ENCODE measurements at regions not wholly inside any gene's neighbourhood (a gene's known extent, or its start where the extent isn't known, plus 50 kb on each side); places are given as distances from the start of the nearest gene placed in this dataset.

DNA sequence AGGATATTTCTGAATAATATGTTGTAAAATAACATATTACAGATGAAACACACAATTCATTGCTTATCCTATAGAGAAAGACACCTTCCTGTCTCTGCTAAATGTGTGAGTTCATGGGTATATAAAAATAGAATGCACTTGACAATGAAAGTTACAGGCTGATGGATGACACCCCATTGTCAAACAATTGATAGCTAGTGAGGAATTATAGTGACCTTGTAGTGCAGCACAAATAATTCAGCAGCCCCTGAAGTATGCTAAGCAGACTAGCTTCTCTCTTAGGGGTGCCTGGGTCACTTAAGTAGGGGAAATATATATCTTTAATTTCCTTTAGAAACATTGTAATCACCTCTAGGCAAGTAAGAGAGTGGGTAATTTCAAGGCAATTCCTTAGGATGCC, 826.2 kb downstream of the CDH8 start:
- TF ChIP-seq CTCF (IDR thresholded peaks at IDR 0.05) (no peak), POLR2A (IDR thresholded peaks at IDR 0.05) (no peak), POLR2AphosphoS5 (IDR thresholded peaks at IDR 0.05) (no peak), EP300 (IDR thresholded peaks at IDR 0.05) (no peak)
